HepG2 (cell line): ENCODE measurements at regions not wholly inside any gene's neighbourhood (a gene's known extent, or its start where the extent isn't known, plus 50 kb on each side); places are given as distances from the start of the nearest gene placed in this dataset.

ENCODE experiments used
- ATAC-seq: fragments of 200-7000 bp; cut with Tn5 transposase; 3 replicates; pipeline ENCODE4 v1.9.1; 2020; ENCODE audit warnings: mild to moderate bottlenecking, moderate library complexity
- BruUV-seq: library from RNA; stranded (reverse); fragments of 400-500 nt; replicated peaks from 2 replicates; lab custom pipeline; 2021; lab: Mats Ljungman, UMichigan
- CTCF ChIA-PET: fragments of 300-600 bp; formaldehyde crosslinking; extraction: SDS; loops from one replicate; lab custom pipeline; 2021; ENCODE audit warnings: low total read pairs, inconsistent platforms, low intra/inter-chr PET ratio; lab: Yijun Ruan, JAX
- POLR2A ChIA-PET: fragments of 350-600 bp; sonication (Branson Sonifier 250); formaldehyde crosslinking; loops from one replicate; lab custom pipeline; 2020; ENCODE audit warnings: antibody characterized with exemption, inconsistent platforms; lab: Yijun Ruan, JAX
- DNase-seq: peaks from one replicate; pipeline ENCODE4 v3.0.0-alpha.2; 2015; ENCODE audit warnings: low spot score
- FAIRE-seq: peaks from 3 replicates; lab custom pipeline; 2011; peaks lifted over from hg19 to GRCh38; lab: Jason Lieb, UNC
- H2AFZ ChIP-seq: one replicate; pipeline ENCODE4 v1.6.1; 2011; ENCODE audit warnings: low read length, inconsistent platforms
- H3K27ac ChIP-seq: fragments of 300-600 bp; 3 replicates; pipeline ENCODE4 v1.8.0; 2011; ENCODE audit warnings: mixed run types, mild to moderate bottlenecking, mixed read lengths, low read length, inconsistent platforms; ENCODE audit not compliant: insufficient read depth; ENCODE audit errors: extremely low read length
- H3K27me3 ChIP-seq, 2 experiments: fragments of 200-600 bp in 1 of 2; 2 replicates in 1 of 2; 3 replicates in 1 of 2; pipeline versions ENCODE4 v1.6.0 to v1.8.0; 2011; ENCODE audit warnings: low read length in 2 of 2, mild to moderate bottlenecking in 2 of 2, moderate library complexity in 2 of 2, inconsistent platforms in 1 of 2; ENCODE audit not compliant: insufficient read depth in 2 of 2, control insufficient read depth in 1 of 2
- H3K36me3 ChIP-seq, 2 experiments: fragments of 200-600 bp in 1 of 2; replicated peaks in 1 of 2; 2 replicates in 1 of 2; 3 replicates in 1 of 2; pipeline versions ENCODE4 v1.5.1 to v1.8.0; 2011; ENCODE audit warnings: low read length in 2 of 2, inconsistent platforms in 1 of 2; ENCODE audit not compliant: insufficient read depth in 2 of 2, control insufficient read depth in 1 of 2
- H3K4me1 ChIP-seq: 2 replicates; pipeline ENCODE4 v1.5.1; 2012; ENCODE audit warnings: low read length, inconsistent platforms; ENCODE audit not compliant: insufficient read depth
- H3K4me2 ChIP-seq: 2 replicates; pipeline ENCODE4 v1.6.0; 2011; ENCODE audit warnings: low read depth, low read length, inconsistent platforms
- H3K4me3 ChIP-seq, 3 experiments: fragments of 200-600 bp in 1 of 3; sonication (generic), shearing (Covaris generic) in 1 of 3; replicated peaks in 1 of 3; 2 replicates each; pipeline ENCODE4 v1.5.1; 2011 to 2016; ENCODE audit warnings: low read length in 3 of 3, inconsistent platforms in 2 of 3, low read depth in 2 of 3, mild to moderate bottlenecking in 2 of 3, control low read depth in 1 of 3, mixed read lengths in 1 of 3; ENCODE audit not compliant: insufficient read depth in 1 of 3
- H3K79me2 ChIP-seq: one replicate; pipeline ENCODE4 v1.6.1; 2011; ENCODE audit warnings: low read length, inconsistent platforms; ENCODE audit not compliant: insufficient read depth
- H3K9ac ChIP-seq: 2 replicates; pipeline ENCODE4 v1.6.0; 2011; ENCODE audit warnings: mild to moderate bottlenecking, low read depth, low read length, inconsistent platforms; ENCODE audit not compliant: insufficient read depth
- H3K9me3 ChIP-seq: 2 replicates; pipeline ENCODE4 v1.5.1; 2012; ENCODE audit warnings: mild to moderate bottlenecking, low read length
- H4K20me1 ChIP-seq: 2 replicates; pipeline ENCODE4 v1.6.0; 2011; ENCODE audit warnings: inconsistent platforms, mild to moderate bottlenecking, low read length, moderate library complexity; ENCODE audit not compliant: insufficient read depth
- AKAP8 ChIP-seq: sonication (generic); formaldehyde crosslinking; IDR thresholded peaks from 2 replicates; pipeline ENCODE4 v1.5.1; 2020; ENCODE audit warnings: mild to moderate bottlenecking, missing genetic modification reagents
- BATF2 ChIP-seq: sonication (generic); formaldehyde crosslinking; IDR thresholded peaks from 2 replicates; pipeline ENCODE4 v1.8.0; 2022; ENCODE audit warnings: mild to moderate bottlenecking, missing genetic modification reagents, moderate library complexity
- EED ChIP-seq: sonication (generic); formaldehyde crosslinking; IDR thresholded peaks from 2 replicates; pipeline ENCODE4 v1.5.0; 2020; ENCODE audit warnings: mild to moderate bottlenecking, missing genetic modification reagents
- ELF1 ChIP-seq: sonication (generic); formaldehyde crosslinking; IDR thresholded peaks from 2 replicates; pipeline ENCODE4 v1.4.0; 2020; ENCODE audit warnings: missing genetic modification reagents
- IRX3 ChIP-seq: sonication (generic); formaldehyde crosslinking; IDR thresholded peaks from 2 replicates; pipeline ENCODE4 v1.8.1; 2023; ENCODE audit warnings: mild to moderate bottlenecking, low read depth, missing genetic modification reagents, borderline replicate concordance
- PHB2 ChIP-seq: fragments of 450-650 bp; IDR thresholded peaks from 2 replicates; pipeline ENCODE4 v1.6.1; 2018; ENCODE audit not compliant: partially characterized antibody
- RAD51 ChIP-seq: fragments of 450-650 bp; IDR thresholded peaks from 2 replicates; pipeline ENCODE4 v1.6.1; 2016; ENCODE audit warnings: borderline replicate concordance
- SKIL ChIP-seq: sonication (generic); formaldehyde crosslinking; IDR thresholded peaks from 2 replicates; pipeline ENCODE4 v1.8.0; 2022; ENCODE audit warnings: missing genetic modification reagents, mild to moderate bottlenecking, moderate library complexity, borderline replicate concordance
- SOX13 ChIP-seq, 3 experiments: fragments of 450-650 bp in 1 of 3; sonication (generic) in 1 of 3; formaldehyde crosslinking in 1 of 3; IDR thresholded peaks in 2 of 3; conservative IDR thresholded peaks in 1 of 3; 2 replicates each; pipeline versions ENCODE4 v1.5.0 to v1.6.1; 2016 to 2020; ENCODE audit warnings: antibody characterized with exemption in 1 of 3, mild to moderate bottlenecking in 1 of 3, missing compliant biosample characterization in 1 of 3, missing genetic modification reagents in 1 of 3, moderate library complexity in 1 of 3
- TFAP4 ChIP-seq: sonication (generic); IDR thresholded peaks from 2 replicates; pipeline ENCODE4 v1.6.1; 2016; ENCODE audit warnings: low read depth, borderline replicate concordance
- ZNF207 ChIP-seq: fragments of 450-650 bp; IDR thresholded peaks from 2 replicates; pipeline ENCODE4 v1.6.1; 2016; ENCODE audit warnings: antibody characterized with exemption, borderline replicate concordance
- ZNF431 ChIP-seq: sonication (generic); formaldehyde crosslinking; IDR thresholded peaks from 2 replicates; pipeline ENCODE4 v1.9.0; 2022; ENCODE audit warnings: missing genetic modification reagents, low read depth, mild to moderate bottlenecking, borderline replicate concordance
- ZNF589 ChIP-seq: sonication (generic); formaldehyde crosslinking; conservative IDR thresholded peaks from 2 replicates; pipeline ENCODE4 v1.8.0; 2022; ENCODE audit warnings: mild to moderate bottlenecking, moderate library complexity, missing genetic modification reagents
- ZNF672 ChIP-seq: sonication (generic); formaldehyde crosslinking; IDR thresholded peaks from 2 replicates; pipeline ENCODE4 v1.8.1; 2022; ENCODE audit warnings: missing genetic modification reagents
- WGBS: methylation state at CpG from one replicate; pipeline ENCODE4 v1.1.6; 2017; ENCODE audit warnings: low lambda C conversion rate; 5-methylcytosine and 5-hydroxymethylcytosine counted together
- in situ Hi-C: cut with HindIII; loops from 2 replicates; pipeline ENCODE4 v1.10.0; 2017; ENCODE audit warnings: low pct_unique_long_range_greater_than_20kb; ENCODE audit not compliant: extremely low pct_ligation_motif_present
- intact Hi-C: fragments of 100-400 bp; cut with micrococcal nuclease; formaldehyde crosslinking; loops from one replicate; pipeline ENCODE4 v1.10.0; 2022; ENCODE audit not compliant: unreplicated experiment

- no peak overlapping the region for H3K4me3 ChIP-seq
- no peaks in the 10 kb centered on the region for H3K9me3 ChIP-seq
- FAIRE-seq (no peak), DNase-seq (no peak), ATAC-seq (no peak)
- H4K20me1 ChIP-seq: no peaks in the 10 kb centered on the region
- H3K79me2 ChIP-seq: no peaks in the 10 kb centered on the region
- no peaks in the 10 kb centered on the region for H3K36me3 ChIP-seq
- no peaks in the 10 kb centered on the region for H3K4me1 ChIP-seq
- no peak for TF ChIP-seq SKIL (CRISPR knock-in tag)
- TF ChIP-seq ZNF672 (CRISPR knock-in tag): no peak
- TF ChIP-seq AKAP8 (CRISPR knock-in tag): no peak
- TF ChIP-seq EED: no peak
- no peak for TF ChIP-seq TFAP4
- TF ChIP-seq SOX13 (IDR thresholded peaks at IDR 0.05): no peak
- no peak for TF ChIP-seq SOX13 (CRISPR knock-in tag; conservative IDR thresholded peaks at IDR 0.05 in 1 of 2, IDR thresholded peaks at IDR 0.05 in 1 of 2)
- TF ChIP-seq ZNF207: no peak
- no peak for TF ChIP-seq PHB2
- no peak for TF ChIP-seq ZNF431 (CRISPR knock-in tag)
- TF ChIP-seq ZNF589 (CRISPR knock-in tag): no peak
- no peak for TF ChIP-seq ELF1 (CRISPR knock-in tag)
- no peak for TF ChIP-seq IRX3
- no peak for TF ChIP-seq RAD51
- no peak for TF ChIP-seq BATF2 (CRISPR knock-in tag)
- intact Hi-C loops (no loop called here), in situ Hi-C loops (no loop called here)
- no TSS peak for BruUV-seq
- H3K27ac ChIP-seq: no peak overlapping the region
- H2AFZ ChIP-seq: no peak overlapping the region
- ChIA-PET POLR2A (no interaction called here), CTCF (no interaction called here)
- WGBS: 7% methylated on average over 3 of the region's 3 CpGs
- no peak overlapping the region for H3K4me2 ChIP-seq
- no peaks in the 10 kb centered on the region for H3K27me3 ChIP-seq
- H3K9ac ChIP-seq: no peak overlapping the region
Measured at GRCh38 chr9:106228861-106229260, 534.5 kb downstream of the TMEM38B start.
